Effector memory CD4-positive, alpha-beta T cell (primary cell): ENCODE measurements at regions not wholly inside any gene's neighbourhood (a gene's known extent, or its start where the extent isn't known, plus 50 kb on each side); places are given as distances from the start of the nearest gene placed in this dataset.

Experiments
- DNase-seq, 3 donors: peaks; one replicate each; pipeline ENCODE4 v3.0.0-alpha.2; 2020
- H3K27ac ChIP-seq: 2 replicates; pipeline ENCODE4 v1.7.0; 2013; ENCODE audit warnings: mild to moderate bottlenecking, low read length, moderate library complexity; ENCODE audit not compliant: insufficient read depth, poor library complexity, severe bottlenecking
- H3K27me3 ChIP-seq: replicated peaks from 2 replicates; pipeline ENCODE4 v1.7.0; 2013; ENCODE audit warnings: mild to moderate bottlenecking, low read length; ENCODE audit not compliant: insufficient read depth, control insufficient read depth, poor library complexity, severe bottlenecking
- H3K36me3 ChIP-seq: 2 replicates; pipeline ENCODE4 v1.7.0; 2013; ENCODE audit warnings: mild to moderate bottlenecking, low read length, moderate library complexity; ENCODE audit not compliant: control insufficient read depth, insufficient read depth
- H3K4me1 ChIP-seq: 2 replicates; pipeline ENCODE4 v1.7.0; 2013; ENCODE audit warnings: low read length, mild to moderate bottlenecking; ENCODE audit not compliant: control insufficient read depth, insufficient read depth, poor library complexity, severe bottlenecking
- H3K4me3 ChIP-seq: 2 replicates; pipeline ENCODE4 v1.7.0; 2013; ENCODE audit warnings: low read length, low read depth, mild to moderate bottlenecking; ENCODE audit not compliant: insufficient read depth, poor library complexity, severe bottlenecking
- H3K9me3 ChIP-seq: 2 replicates; pipeline ENCODE4 v1.7.0; 2013; ENCODE audit warnings: mild to moderate bottlenecking, low read length, moderate library complexity; ENCODE audit not compliant: control insufficient read depth

DNA sequence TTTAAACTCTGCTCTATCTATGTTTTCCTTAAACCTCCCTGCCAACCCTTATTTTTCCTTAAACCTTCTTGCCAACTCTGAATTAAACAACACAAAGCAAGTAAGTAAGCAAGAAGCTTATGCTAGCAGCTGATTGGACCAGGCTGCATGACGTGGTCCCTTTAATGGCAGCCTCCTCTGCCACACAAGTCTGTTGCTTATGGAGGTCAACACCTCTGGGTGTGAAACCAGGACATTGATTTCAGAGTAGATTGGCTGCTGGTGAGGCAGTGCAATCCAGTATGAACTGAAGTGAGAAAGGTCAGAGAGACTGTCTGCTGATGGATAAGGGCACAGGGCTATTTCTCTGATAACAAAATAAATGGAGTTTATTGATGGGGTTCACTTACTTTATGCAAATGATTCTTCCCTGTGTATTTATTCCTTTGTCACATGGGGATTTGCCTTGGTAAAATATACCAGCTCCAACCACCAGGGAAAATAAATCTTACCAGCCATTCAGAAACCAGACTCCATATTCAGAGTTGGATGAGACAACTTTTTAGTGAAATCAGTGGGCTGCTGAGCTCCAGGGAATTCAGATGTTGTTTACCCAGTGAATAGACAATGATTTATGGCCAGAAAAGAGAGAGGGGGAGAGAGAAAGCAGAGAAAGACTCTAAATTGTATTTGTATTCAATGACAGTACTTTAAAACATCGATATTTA is 112.2 kb upstream of the NCKAP5 start:
- Histone ChIP-seq H3K4me3 (no peak overlapping the region), H3K27ac (no peak overlapping the region), H3K36me3 (no peaks in the 10 kb centered on the region), H3K9me3 (no peaks in the 10 kb centered on the region), H3K27me3 (no peaks in the 10 kb centered on the region), H3K4me1 (no peaks in the 10 kb centered on the region)
- DNase-seq = no peak

DNA sequence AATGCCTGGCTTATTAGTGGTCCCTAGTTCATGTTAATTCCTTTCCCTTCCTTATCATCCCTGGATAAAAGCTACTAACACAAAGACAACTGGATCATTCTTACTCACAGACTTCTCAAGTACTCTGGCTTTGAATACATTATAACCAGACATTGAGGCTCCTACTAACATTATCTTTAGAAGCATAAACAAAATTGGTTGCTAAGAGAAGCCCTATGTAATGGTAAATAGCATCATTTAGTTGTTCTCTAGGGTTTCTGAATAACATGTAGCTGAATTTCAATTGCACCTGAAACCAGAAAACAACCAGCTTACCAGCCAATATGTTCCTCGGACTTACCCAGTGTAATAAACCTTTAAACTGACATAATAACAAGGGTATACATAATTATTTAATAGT is 114.1 kb upstream of the NCKAP5 start:
- Histone ChIP-seq H3K27ac (no peak overlapping the region), H3K4me3 (no peak overlapping the region), H3K4me1 (no peaks in the 10 kb centered on the region), H3K9me3 (no peaks in the 10 kb centered on the region), H3K36me3 (no peaks in the 10 kb centered on the region), H3K27me3 (no peaks in the 10 kb centered on the region)
- DNase-seq = no peak

DNA sequence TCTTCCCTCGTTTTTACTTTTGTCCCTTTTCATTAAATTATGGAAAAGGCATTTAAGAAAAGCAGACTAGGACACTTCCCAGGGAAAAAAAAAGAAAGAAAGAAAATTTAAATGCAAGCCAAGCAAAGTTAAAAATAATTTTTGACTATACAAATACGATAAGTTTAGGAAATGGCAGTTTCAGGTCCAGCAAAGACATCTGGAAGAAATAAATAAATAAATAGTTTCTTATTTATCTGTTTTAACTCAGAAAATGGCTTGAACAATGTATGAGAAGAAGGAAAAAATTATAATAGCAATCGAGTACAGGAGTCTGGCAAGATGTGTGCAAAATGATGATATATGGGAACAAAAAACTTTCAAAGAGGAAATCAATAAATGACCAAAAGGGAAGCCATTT is 114.6 kb upstream of the NCKAP5 start:
- Histone ChIP-seq H3K4me1 (no peaks in the 10 kb centered on the region), H3K4me3 (no peak overlapping the region), H3K9me3 (no peaks in the 10 kb centered on the region), H3K27ac (no peak overlapping the region), H3K36me3 (no peaks in the 10 kb centered on the region), H3K27me3 (no peaks in the 10 kb centered on the region)
- no peak for DNase-seq

DNA sequence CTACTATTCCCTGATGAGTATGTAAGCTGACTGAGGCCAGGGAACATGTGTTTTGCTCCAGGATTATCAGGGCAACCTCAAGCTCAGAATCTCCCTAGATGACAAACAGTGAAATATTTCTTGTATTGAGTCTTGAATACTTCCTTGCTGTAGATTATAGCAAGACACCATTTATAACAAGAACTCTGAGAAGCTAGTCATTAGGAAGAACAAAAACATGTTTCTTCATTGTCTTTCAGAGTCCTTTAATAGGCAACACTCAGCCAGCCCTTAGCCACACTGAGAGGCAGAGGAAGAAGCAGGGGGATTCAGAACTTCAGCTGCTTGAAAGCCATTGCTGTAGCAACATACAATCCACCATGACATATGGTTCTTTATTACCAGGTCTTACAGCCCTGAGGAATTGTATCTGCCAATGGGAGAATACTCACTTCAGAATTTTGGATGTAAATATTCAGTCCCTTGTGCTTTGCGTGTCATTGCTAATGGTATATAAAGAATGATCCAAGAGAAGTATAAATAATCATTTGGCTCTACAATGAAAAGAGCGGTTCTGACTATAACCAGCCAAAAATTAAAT is 117.5 kb upstream of the NCKAP5 start:
- H3K27ac ChIP-seq = no peak overlapping the region
- H3K4me3 ChIP-seq = no peak overlapping the region
- H3K4me1 ChIP-seq = no peaks in the 10 kb centered on the region
- DNase-seq = no peak
- H3K36me3 ChIP-seq = no peaks in the 10 kb centered on the region
- H3K27me3 ChIP-seq = no peaks in the 10 kb centered on the region
- no peaks in the 10 kb centered on the region for H3K9me3 ChIP-seq

DNA sequence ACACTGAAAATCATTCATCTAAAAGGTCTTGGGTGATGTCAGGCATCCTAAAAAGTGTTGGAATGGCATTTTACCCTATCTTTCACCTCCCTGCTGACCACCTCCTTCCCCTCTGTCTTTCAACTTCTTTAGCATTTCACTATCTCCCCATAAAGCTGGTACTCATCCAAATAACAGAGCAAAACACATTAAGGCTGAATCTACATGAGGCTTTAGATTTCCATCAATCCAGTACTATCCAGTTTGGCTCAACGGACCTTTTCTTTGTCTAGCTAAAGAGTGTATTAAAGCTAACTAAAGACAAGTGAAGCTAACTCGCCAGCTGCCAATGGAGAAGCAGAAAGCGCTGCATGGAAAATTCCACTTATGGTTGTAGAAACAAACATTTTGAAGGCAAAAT is 122.5 kb upstream of the NCKAP5 start:
- H3K4me1 ChIP-seq = no peaks in the 10 kb centered on the region
- no peak overlapping the region for H3K4me3 ChIP-seq
- no peaks in the 10 kb centered on the region for H3K9me3 ChIP-seq
- no peak overlapping the region for H3K27ac ChIP-seq
- DNase-seq = no peak
- H3K27me3 ChIP-seq = no peaks in the 10 kb centered on the region
- H3K36me3 ChIP-seq = no peaks in the 10 kb centered on the region

DNA sequence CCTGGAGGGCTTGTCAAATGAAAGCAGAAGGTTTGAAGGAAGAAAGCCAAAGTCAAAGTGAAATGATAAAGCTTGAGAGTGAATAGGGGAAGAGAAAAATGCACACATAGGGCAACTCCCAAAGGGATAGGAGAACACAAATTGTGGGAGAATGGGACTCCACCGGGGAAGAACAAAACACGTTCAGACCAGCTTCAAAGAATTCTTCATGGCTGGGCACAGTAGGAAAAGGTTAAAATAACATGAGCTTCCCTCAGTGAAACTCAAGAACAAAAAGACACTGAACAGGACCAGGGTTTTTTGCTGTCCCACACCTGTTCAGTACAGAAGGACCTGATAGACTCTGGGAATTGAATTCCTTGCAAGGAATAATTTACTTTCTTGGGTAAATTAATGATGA is 123.1 kb upstream of the NCKAP5 start:
- Histone ChIP-seq H3K4me1 (no peaks in the 10 kb centered on the region), H3K36me3 (no peaks in the 10 kb centered on the region), H3K27me3 (no peaks in the 10 kb centered on the region), H3K9me3 (no peaks in the 10 kb centered on the region), H3K27ac (no peak overlapping the region), H3K4me3 (no peak overlapping the region)
- DNase-seq = no peak

DNA sequence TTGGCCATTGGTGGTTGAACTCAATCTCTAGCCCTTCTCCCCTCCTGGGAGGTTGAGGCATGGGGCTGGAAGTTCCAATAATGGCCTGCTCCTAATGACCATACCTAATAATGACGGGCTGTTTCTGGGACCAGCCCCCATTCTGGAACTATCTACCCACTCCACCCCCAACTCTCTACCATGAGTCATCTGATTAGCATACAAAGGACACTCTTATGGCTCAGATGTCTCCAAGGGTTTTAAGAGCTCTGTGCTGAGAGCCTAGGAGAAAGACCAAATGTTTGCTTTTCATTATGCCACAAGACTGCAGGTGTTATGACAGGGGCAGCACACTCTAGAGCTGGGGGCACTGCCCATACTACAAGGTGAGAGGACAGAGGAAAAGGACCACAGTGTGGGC is 137.0 kb upstream of the NCKAP5 start:
- DNase-seq = no peak
- Histone ChIP-seq H3K27ac (no peak overlapping the region), H3K9me3 (no peaks in the 10 kb centered on the region), H3K27me3 (no peaks in the 10 kb centered on the region), H3K4me3 (no peak overlapping the region), H3K4me1 (no peaks in the 10 kb centered on the region), H3K36me3 (no peaks in the 10 kb centered on the region)

DNA sequence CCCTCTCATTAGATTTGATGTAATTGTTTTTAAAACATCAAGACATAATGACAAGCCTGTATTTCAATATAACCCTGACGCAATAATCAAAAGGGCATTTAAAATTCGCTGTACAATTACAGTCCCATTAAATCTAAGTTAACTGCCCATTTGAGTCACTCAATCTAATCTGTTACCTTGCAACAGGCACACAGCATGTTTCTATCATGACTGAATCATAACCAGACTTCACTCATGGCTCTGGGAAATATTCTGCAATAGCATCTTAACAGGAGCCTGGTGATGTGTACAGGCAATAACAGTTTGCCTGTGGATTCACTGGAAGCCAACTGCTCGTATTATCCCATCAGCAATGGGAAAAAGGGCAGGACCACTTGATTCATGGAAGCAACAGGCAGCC is 142.3 kb upstream of the NCKAP5 start:
- Histone ChIP-seq H3K4me1 (no peaks in the 10 kb centered on the region), H3K4me3 (no peak overlapping the region), H3K27ac (no peak overlapping the region), H3K27me3 (no peaks in the 10 kb centered on the region), H3K36me3 (no peaks in the 10 kb centered on the region), H3K9me3 (no peaks in the 10 kb centered on the region)
- DNase-seq = no peak

DNA sequence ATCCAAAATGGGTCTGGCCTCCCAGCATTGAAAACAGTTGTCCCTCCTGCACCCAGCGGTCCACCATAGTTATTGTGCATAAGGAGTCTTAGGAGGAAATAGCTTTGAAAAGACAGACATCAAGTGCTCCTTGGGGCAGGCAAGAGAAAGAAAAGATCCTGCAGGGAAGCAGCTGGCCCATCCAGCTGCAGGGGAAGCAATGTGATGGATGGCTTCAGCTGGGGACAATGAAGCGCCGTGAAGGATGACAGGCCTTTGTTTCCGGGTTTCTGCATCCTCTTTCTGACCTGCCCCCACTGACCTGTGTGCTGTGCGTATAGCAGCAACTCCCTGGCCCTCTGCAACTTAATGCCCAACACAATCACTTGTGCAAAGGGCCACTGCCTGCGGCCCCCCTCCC is 142.9 kb upstream of the NCKAP5 start:
- Histone ChIP-seq H3K27ac (no peak overlapping the region), H3K4me3 (no peak overlapping the region), H3K9me3 (no peaks in the 10 kb centered on the region), H3K36me3 (no peaks in the 10 kb centered on the region), H3K27me3 (no peaks in the 10 kb centered on the region), H3K4me1 (no peaks in the 10 kb centered on the region)
- no peak for DNase-seq

DNA sequence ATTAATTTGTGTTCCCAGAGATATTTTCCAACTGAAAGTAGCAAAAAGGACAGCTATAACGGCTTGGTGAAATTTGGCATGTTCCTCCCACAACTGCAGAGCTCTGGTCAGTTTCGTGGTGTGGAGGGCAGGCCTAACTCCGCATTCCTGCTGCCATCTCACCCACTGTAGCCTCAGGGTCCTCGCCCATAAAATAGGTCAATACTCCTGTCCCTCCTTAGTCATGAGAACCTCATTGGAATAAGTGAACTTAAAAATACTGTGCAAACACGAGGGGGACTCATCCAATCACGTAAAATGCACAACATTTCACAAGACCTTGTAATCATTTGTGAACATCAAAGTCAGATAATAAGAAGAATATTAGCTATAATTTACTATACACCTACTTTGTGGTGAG is 143.5 kb upstream of the NCKAP5 start:
- H3K9me3 ChIP-seq = no peaks in the 10 kb centered on the region
- no peak overlapping the region for H3K27ac ChIP-seq
- DNase-seq = no peak
- H3K36me3 ChIP-seq = no peaks in the 10 kb centered on the region
- H3K27me3 ChIP-seq = no peaks in the 10 kb centered on the region
- H3K4me3 ChIP-seq = no peak overlapping the region
- H3K4me1 ChIP-seq = no peaks in the 10 kb centered on the region
